ENCODE measurements at regions not wholly inside any gene's neighbourhood (a gene's known extent, or its start where the extent isn't known, plus 50 kb on each side); places are given as distances from the start of the nearest gene placed in this dataset.

DNA sequence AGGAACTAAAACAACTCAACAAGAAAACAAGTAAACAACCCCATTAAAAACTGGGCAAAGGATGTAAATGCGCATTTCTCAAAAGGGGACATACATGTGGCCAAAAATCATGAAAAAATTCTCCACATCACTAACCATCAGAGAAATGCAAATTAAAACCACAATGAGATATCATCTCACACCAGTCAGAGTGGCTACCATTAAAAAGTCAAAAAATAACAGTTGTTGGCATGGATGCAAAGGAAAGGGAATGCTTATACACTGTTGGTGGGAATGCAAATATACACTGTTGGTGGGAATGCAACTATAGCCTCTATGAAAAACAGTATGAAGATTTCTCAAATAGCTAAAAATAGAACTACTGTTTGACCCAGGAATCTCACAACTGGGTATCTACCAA is 60.0 kb upstream of the LANCL2 start (continued):
- no peak for TF ChIP-seq YY1 (IDR thresholded peaks at IDR 0.05; ENCODE audit: low read depth, low read length)
- no peak for TF ChIP-seq JUND (IDR thresholded peaks at IDR 0.05; ENCODE audit: low read length)
- TF ChIP-seq CTBP2 (IDR thresholded peaks at IDR 0.05; ENCODE audit: borderline replicate concordance, insufficient read depth, insufficient read length, low read length): no peak
- TF ChIP-seq RFX5 (IDR thresholded peaks at IDR 0.05; ENCODE audit: borderline replicate concordance, low read depth, low read length): no peak

Data from H1 (cell line).